ENCODE measurements at regions not wholly inside any gene's neighbourhood (a gene's known extent, or its start where the extent isn't known, plus 50 kb on each side); places are given as distances from the start of the nearest gene placed in this dataset.

GRCh38 chr5:60125636-60126035, 232.1 kb upstream of the PDE4D start:
- H3K9me3 ChIP-seq (ENCODE audit: control insufficient read depth in 4 of 4, low read length in 3 of 4), result no peaks in the 10 kb centered on the region
- no peak for DNase-seq (ENCODE audit: low spot score)
- 90% methylated on average over 2 of the region's 2 CpGs for WGBS
- H3K4me1 ChIP-seq (ENCODE audit: control insufficient read depth in 4 of 4, insufficient read depth in 4 of 4, low read length in 3 of 4), result no peaks in the 10 kb centered on the region
- H3K36me3 ChIP-seq (ENCODE audit: control insufficient read depth in 4 of 4, insufficient read depth in 3 of 4, low read depth in 1 of 4, low read length in 3 of 4), result no peaks in the 10 kb centered on the region
- H3K4me3 ChIP-seq (ENCODE audit: low read depth in 1 of 3, low read length in 3 of 3), result no peak overlapping the region
- H3K27me3 ChIP-seq (ENCODE audit: control insufficient read depth in 4 of 4, insufficient read depth in 4 of 4, low read length in 3 of 4), result no peaks in the 10 kb centered on the region
- TF ChIP-seq JUND (IDR thresholded peaks at IDR 0.05) (no peak), SP1 (IDR thresholded peaks at IDR 0.05) (no peak), EGR1 (IDR thresholded peaks at IDR 0.05; ENCODE audit: low read depth in 2 of 2) (no peak), CTCF (IDR thresholded peaks at IDR 0.05; ENCODE audit: low read depth, low read length, missing input control) (no peak), REST (IDR thresholded peaks at IDR 0.05) (no peak), RXRA (IDR thresholded peaks at IDR 0.05) (no peak), RAD21 (IDR thresholded peaks at IDR 0.05) (no peak), ATF3 (IDR thresholded peaks at IDR 0.05) (no peak), MAX (IDR thresholded peaks at IDR 0.05) (no peak), HNF4G (IDR thresholded peaks at IDR 0.05) (no peak), FOXA2 (IDR thresholded peaks at IDR 0.05) (no peak)
- no peak overlapping the region for H3K9ac ChIP-seq (ENCODE audit: low read depth in 1 of 2, low read length in 2 of 2)
- H3K27ac ChIP-seq (ENCODE audit: low read depth in 1 of 2, low read length in 2 of 2), result no peak overlapping the region

GRCh38 chr5:60102961-60103693, 209.6 kb upstream of the PDE4D start:
- no peak overlapping the region for H3K9ac ChIP-seq (ENCODE audit: low read depth in 1 of 2, low read length in 2 of 2)
- H3K27ac ChIP-seq (ENCODE audit: low read depth in 1 of 2, low read length in 2 of 2), result no peak overlapping the region
- no peaks in the 10 kb centered on the region for H3K27me3 ChIP-seq (ENCODE audit: control insufficient read depth in 4 of 4, insufficient read depth in 4 of 4, low read length in 3 of 4)
- no peak overlapping the region for H3K4me3 ChIP-seq (ENCODE audit: low read depth in 1 of 3, low read length in 3 of 3)
- 79% methylated on average over 4 of the region's 4 CpGs for WGBS
- no peaks in the 10 kb centered on the region for H3K36me3 ChIP-seq (ENCODE audit: control insufficient read depth in 4 of 4, insufficient read depth in 3 of 4, low read depth in 1 of 4, low read length in 3 of 4)
- H3K9me3 ChIP-seq (ENCODE audit: control insufficient read depth in 4 of 4, low read length in 3 of 4), result no peaks in the 10 kb centered on the region
- TF ChIP-seq RAD21 (IDR thresholded peaks at IDR 0.05) (no peak), HNF4G (IDR thresholded peaks at IDR 0.05) (no peak), EGR1 (IDR thresholded peaks at IDR 0.05; ENCODE audit: low read depth in 2 of 2) (no peak), ZBTB33 (IDR thresholded peaks at IDR 0.05) (no peak), SP1 (IDR thresholded peaks at IDR 0.05) (no peak), YY1 (IDR thresholded peaks at IDR 0.05) (no peak), TAF1 (conservative IDR thresholded peaks at IDR 0.05) (no peak), RXRA (IDR thresholded peaks at IDR 0.05) (no peak), HNF4A (conservative IDR thresholded peaks at IDR 0.05) (no peak), ATF3 (IDR thresholded peaks at IDR 0.05) (no peak), CTCF (IDR thresholded peaks at IDR 0.05; ENCODE audit: low read depth, low read length, missing input control) (no peak), NR2F2 (IDR thresholded peaks at IDR 0.05) (no peak)
- no peaks in the 10 kb centered on the region for H3K4me1 ChIP-seq (ENCODE audit: control insufficient read depth in 4 of 4, insufficient read depth in 4 of 4, low read length in 3 of 4)
- DNase-seq (ENCODE audit: low spot score), result no peak

Data from liver (tissue), 8 donors.